Trophoblast cell (in vitro differentiated cells and primary cell): ENCODE measurements at regions not wholly inside any gene's neighbourhood (a gene's known extent, or its start where the extent isn't known, plus 50 kb on each side); places are given as distances from the start of the nearest gene placed in this dataset.

Experiments
- DNase-seq, 2 donors: peaks; one replicate each; pipeline ENCODE4 v3.0.0-alpha.2; 2016
- H2AFZ ChIP-seq: 2 replicates; pipeline ENCODE4 v1.6.1; 2013; ENCODE audit warnings: low read length, moderate library complexity, mild to moderate bottlenecking; ENCODE audit not compliant: insufficient read depth, poor library complexity
- H2AK5ac ChIP-seq: 2 replicates; pipeline ENCODE4 v1.6.1; 2013; ENCODE audit warnings: mild to moderate bottlenecking, low read length
- H2BK120ac ChIP-seq: 2 replicates; pipeline ENCODE4 v1.6.1; 2013; ENCODE audit warnings: low read length, mild to moderate bottlenecking, moderate library complexity; ENCODE audit not compliant: insufficient read depth, poor library complexity
- H2BK12ac ChIP-seq: 2 replicates; pipeline ENCODE4 v1.6.1; 2013; ENCODE audit warnings: mild to moderate bottlenecking, low read length, moderate library complexity
- H2BK5ac ChIP-seq: 2 replicates; pipeline ENCODE4 v1.6.1; 2013; ENCODE audit warnings: low read length, low read depth, moderate library complexity, mild to moderate bottlenecking; ENCODE audit not compliant: poor library complexity
- H3K14ac ChIP-seq: 2 replicates; pipeline ENCODE4 v1.6.1; 2013; ENCODE audit warnings: mild to moderate bottlenecking, low read length
- H3K18ac ChIP-seq: 2 replicates; pipeline ENCODE4 v1.6.1; 2013; ENCODE audit warnings: mild to moderate bottlenecking, low read length
- H3K23ac ChIP-seq: 2 replicates; pipeline ENCODE4 v1.6.1; 2013; ENCODE audit warnings: low read length
- H3K27ac ChIP-seq: 2 replicates; pipeline ENCODE4 v1.5.1; 2013; ENCODE audit warnings: low read depth, mild to moderate bottlenecking, inconsistent platforms, low read length, moderate library complexity
- H3K27me3 ChIP-seq: 2 replicates; pipeline ENCODE4 v1.6.1; 2013; ENCODE audit warnings: inconsistent platforms, mild to moderate bottlenecking, low read length, moderate library complexity; ENCODE audit not compliant: insufficient read depth
- H3K36me3 ChIP-seq, 2 experiments: 1 replicate in 1 of 2; 2 replicates in 1 of 2; pipeline ENCODE4 v1.6.1; 2013; ENCODE audit warnings: low read length in 2 of 2, mild to moderate bottlenecking in 2 of 2, moderate library complexity in 1 of 2; ENCODE audit not compliant: insufficient read depth in 2 of 2, control insufficient read depth in 1 of 2
- H3K4ac ChIP-seq: 2 replicates; pipeline ENCODE4 v1.6.1; 2013; ENCODE audit warnings: low read depth, mild to moderate bottlenecking, low read length, moderate library complexity
- H3K4me1 ChIP-seq, 2 experiments: 1 replicate in 1 of 2; 2 replicates in 1 of 2; pipeline ENCODE4 v1.6.1; 2013; ENCODE audit warnings: low read length in 2 of 2, mild to moderate bottlenecking in 2 of 2, moderate library complexity in 1 of 2; ENCODE audit not compliant: insufficient read depth in 2 of 2, control insufficient read depth in 1 of 2
- H3K4me2 ChIP-seq: 2 replicates; pipeline ENCODE4 v1.6.1; 2013; ENCODE audit warnings: inconsistent platforms, mild to moderate bottlenecking, low read length, moderate library complexity
- H3K4me3 ChIP-seq: 2 replicates; pipeline ENCODE4 v1.5.1; 2013; ENCODE audit warnings: mild to moderate bottlenecking, low read depth, low read length, inconsistent platforms
- H3K79me1 ChIP-seq: one replicate; pipeline ENCODE4 v1.6.1; 2013; ENCODE audit warnings: low read length
- H3K79me2 ChIP-seq: 2 replicates; pipeline ENCODE4 v1.6.1; 2013; ENCODE audit warnings: low read length, mild to moderate bottlenecking; ENCODE audit not compliant: control insufficient read depth, insufficient read depth, poor library complexity
- H3K9ac ChIP-seq: 2 replicates; pipeline ENCODE4 v1.6.1; 2013; ENCODE audit warnings: mild to moderate bottlenecking, low read length
- H3K9me3 ChIP-seq: 2 replicates; pipeline ENCODE4 v1.6.1; 2013; ENCODE audit warnings: low read depth, mild to moderate bottlenecking, control low read depth, inconsistent platforms, low read length; ENCODE audit not compliant: insufficient read depth
- H4K12ac ChIP-seq: 2 replicates; pipeline ENCODE4 v1.6.1; 2013; ENCODE audit warnings: low read depth, mild to moderate bottlenecking, low read length, moderate library complexity
- H4K8ac ChIP-seq: 2 replicates; pipeline ENCODE4 v1.6.1; 2013; ENCODE audit warnings: low read depth, mild to moderate bottlenecking, low read length, moderate library complexity
- H4K91ac ChIP-seq: one replicate; pipeline ENCODE4 v1.6.1; 2013; ENCODE audit warnings: low read depth, mild to moderate bottlenecking, low read length, moderate library complexity
- WGBS: extraction: QIAGEN DNeasy Blood & Tissue Kit; methylation state at CpG from one replicate; pipeline ENCODE4 v1.1.7; 2013; ENCODE audit warnings: missing lambda C conversion rate; ENCODE audit not compliant: insufficient read length, insufficient coverage; ENCODE audit errors: extremely low coverage; 5-methylcytosine and 5-hydroxymethylcytosine counted together

DNA sequence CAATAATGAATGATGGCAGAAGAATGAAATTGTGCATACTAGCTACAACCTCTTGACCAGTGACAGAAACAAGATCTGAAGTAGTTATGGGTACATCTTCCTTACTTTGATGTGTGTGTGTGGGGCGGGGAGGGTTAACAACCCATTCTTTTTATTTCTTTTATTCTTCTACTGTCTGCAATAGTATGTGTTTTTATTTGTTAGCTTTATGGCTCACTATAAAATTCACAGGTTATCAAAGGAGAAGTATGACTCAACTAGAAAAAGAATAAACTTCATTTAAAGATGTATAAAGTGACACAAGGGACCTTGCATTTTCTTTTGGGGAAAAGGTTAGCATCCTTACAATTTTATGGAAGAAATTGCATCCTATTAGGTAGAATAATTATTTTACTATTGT, 430.5 kb downstream of the DAD1 start:
- Histone ChIP-seq H3K36me3 (no peaks in the 10 kb centered on the region), H3K23ac (no peak overlapping the region), H3K4me1 (no peaks in the 10 kb centered on the region), H4K12ac (no peak overlapping the region), H2AFZ (no peak overlapping the region), H3K9me3 (no peaks in the 10 kb centered on the region), H3K4me3 (no peak overlapping the region), H3K79me2 (no peaks in the 10 kb centered on the region), H3K18ac (no peak overlapping the region), H4K91ac (no peak overlapping the region), H3K27ac (no peak overlapping the region), H3K79me1 (no peaks in the 10 kb centered on the region), H3K14ac (no peak overlapping the region), H2BK12ac (no peak overlapping the region), H2BK120ac (no peak overlapping the region), H3K9ac (no peak overlapping the region), H2BK5ac (no peak overlapping the region), H3K27me3 (no peaks in the 10 kb centered on the region), H3K4ac (no peak overlapping the region), H2AK5ac (no peak overlapping the region), H3K4me2 (no peak overlapping the region), H4K8ac (no peak overlapping the region)
- DNase-seq: no peak
- WGBS: no CpG with 5 or more reads among the region's 1 CpG

DNA sequence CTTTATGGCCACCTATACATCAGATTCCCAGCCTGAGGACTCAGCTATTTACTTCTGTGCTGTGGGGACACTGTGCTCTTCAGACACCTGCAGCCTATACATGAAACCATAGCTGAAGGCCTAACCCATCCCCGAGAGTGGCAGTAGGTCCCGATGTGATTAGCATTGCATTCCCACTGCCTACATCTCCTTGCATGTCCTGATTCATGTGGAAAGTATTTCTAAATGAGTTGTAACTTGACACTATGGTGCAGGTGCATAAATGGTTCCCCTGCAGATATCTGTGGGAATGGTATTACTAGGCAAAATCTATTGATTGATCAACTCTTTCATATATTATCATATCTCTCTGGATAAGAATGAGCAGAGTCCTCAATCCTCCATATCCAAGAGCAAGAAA, 433.5 kb downstream of the DAD1 start:
- H2AK5ac ChIP-seq: no peak overlapping the region
- no CpG with 5 or more reads among the region's 2 CpGs for WGBS
- no peak overlapping the region for H3K4ac ChIP-seq
- no peaks in the 10 kb centered on the region for H3K79me2 ChIP-seq
- H3K9me3 ChIP-seq: no peaks in the 10 kb centered on the region
- no peak overlapping the region for H3K4me3 ChIP-seq
- no peak overlapping the region for H2BK5ac ChIP-seq
- no peak overlapping the region for H2BK120ac ChIP-seq
- H4K12ac ChIP-seq: no peak overlapping the region
- DNase-seq: peak in 1 of 2 donors; percentile 10
- H3K18ac ChIP-seq: no peak overlapping the region
- H2BK12ac ChIP-seq: no peak overlapping the region
- H4K8ac ChIP-seq: no peak overlapping the region
- H3K9ac ChIP-seq: no peak overlapping the region
- no peak overlapping the region for H3K4me2 ChIP-seq
- H3K27me3 ChIP-seq: no peaks in the 10 kb centered on the region
- H3K36me3 ChIP-seq: peaks cover 0 to 2% of the 10 kb centered on the region in 2 experiments
- no peak overlapping the region for H3K23ac ChIP-seq
- no peak overlapping the region for H4K91ac ChIP-seq
- H3K14ac ChIP-seq: no peak overlapping the region
- H3K27ac ChIP-seq: no peak overlapping the region
- H3K79me1 ChIP-seq: no peaks in the 10 kb centered on the region
- no peaks in the 10 kb centered on the region for H3K4me1 ChIP-seq
- H2AFZ ChIP-seq: no peak overlapping the region

DNA sequence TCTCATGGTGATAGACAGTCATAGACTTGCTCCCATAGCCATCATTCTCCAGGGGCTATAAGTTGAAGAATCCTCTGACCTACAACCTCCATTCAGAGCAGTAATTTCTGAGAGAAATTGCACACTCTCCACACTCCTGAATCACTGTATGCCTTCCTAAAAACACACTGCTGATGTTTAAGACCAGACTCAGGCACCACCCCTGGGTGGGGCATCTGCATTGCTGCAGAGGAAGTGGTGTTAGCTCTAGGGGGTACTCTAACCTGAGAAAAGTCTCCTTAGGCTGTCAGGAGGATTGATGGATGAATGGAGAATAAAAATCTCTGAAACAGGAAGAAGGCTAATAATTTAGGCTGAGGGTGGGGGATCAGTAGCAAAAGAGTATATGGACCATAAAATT, 436.1 kb downstream of the DAD1 start:
- no peaks in the 10 kb centered on the region for H3K79me1 ChIP-seq
- H3K9ac ChIP-seq: no peak overlapping the region
- H3K4me2 ChIP-seq: no peak overlapping the region
- no peak overlapping the region for H3K27ac ChIP-seq
- H4K8ac ChIP-seq: no peak overlapping the region
- H3K27me3 ChIP-seq: no peaks in the 10 kb centered on the region
- no peak overlapping the region for H3K18ac ChIP-seq
- DNase-seq: no peak
- no peak overlapping the region for H2AFZ ChIP-seq
- H4K91ac ChIP-seq: no peak overlapping the region
- no peak overlapping the region for H3K4ac ChIP-seq
- H4K12ac ChIP-seq: no peak overlapping the region
- H3K23ac ChIP-seq: no peak overlapping the region
- H3K4me1 ChIP-seq: no peaks in the 10 kb centered on the region
- H2BK12ac ChIP-seq: no peak overlapping the region
- H3K36me3 ChIP-seq: peaks cover 0 to 2% of the 10 kb centered on the region in 2 experiments
- no peaks in the 10 kb centered on the region for H3K9me3 ChIP-seq
- no peaks in the 10 kb centered on the region for H3K79me2 ChIP-seq
- H2BK5ac ChIP-seq: no peak overlapping the region
- H2BK120ac ChIP-seq: no peak overlapping the region
- H2AK5ac ChIP-seq: no peak overlapping the region
- H3K4me3 ChIP-seq: no peak overlapping the region
- no peak overlapping the region for H3K14ac ChIP-seq

GRCh38 chr14:22152161-22152870, 436.7 kb downstream of the DAD1 start:
- no peak overlapping the region for H4K8ac ChIP-seq
- H3K18ac ChIP-seq: no peak overlapping the region
- no CpG with 5 or more reads among the region's 3 CpGs for WGBS
- H3K79me1 ChIP-seq: no peaks in the 10 kb centered on the region
- H3K27me3 ChIP-seq: no peaks in the 10 kb centered on the region
- H3K4me1 ChIP-seq: no peaks in the 10 kb centered on the region
- no peaks in the 10 kb centered on the region for H3K9me3 ChIP-seq
- H2AK5ac ChIP-seq: no peak overlapping the region
- H2BK5ac ChIP-seq: no peak overlapping the region
- DNase-seq: no peak
- H3K36me3 ChIP-seq: peaks cover 0 to 2% of the 10 kb centered on the region in 2 experiments
- no peak overlapping the region for H2BK12ac ChIP-seq
- H3K4me2 ChIP-seq: no peak overlapping the region
- H3K4me3 ChIP-seq: no peak overlapping the region
- no peak overlapping the region for H3K14ac ChIP-seq
- H3K4ac ChIP-seq: no peak overlapping the region
- no peak overlapping the region for H2AFZ ChIP-seq
- H3K79me2 ChIP-seq: no peaks in the 10 kb centered on the region
- H4K91ac ChIP-seq: no peak overlapping the region
- H2BK120ac ChIP-seq: no peak overlapping the region
- H4K12ac ChIP-seq: no peak overlapping the region
- no peak overlapping the region for H3K9ac ChIP-seq
- H3K23ac ChIP-seq: no peak overlapping the region
- H3K27ac ChIP-seq: no peak overlapping the region
